Transverse colon (tissue), 4 donors: ENCODE measurements at regions not wholly inside any gene's neighbourhood (a gene's known extent, or its start where the extent isn't known, plus 50 kb on each side); places are given as distances from the start of the nearest gene placed in this dataset.

Source experiments
- DNase-seq: peaks from one replicate; pipeline ENCODE4 v3.0.0-alpha.2; 2019
- H3K27ac ChIP-seq, 4 donors: fragments of 200-600 bp; sonication (generic); 2 replicates each; pipeline ENCODE4 v1.5.1; 2016 to 2018; ENCODE audit warnings: inconsistent platforms in 4 of 4
- H3K27me3 ChIP-seq: fragments of 200-600 bp; sonication (generic); 2 replicates; pipeline ENCODE4 v1.5.1; 2017; ENCODE audit warnings: inconsistent platforms
- H3K36me3 ChIP-seq, 4 donors: fragments of 200-600 bp; sonication (generic); 2 replicates each; pipeline ENCODE4 v1.5.1; 2017 to 2019; ENCODE audit warnings: inconsistent platforms in 4 of 4
- H3K4me1 ChIP-seq, 4 donors: fragments of 200-600 bp; sonication (generic); 2 replicates each; pipeline ENCODE4 v1.5.1; 2017 to 2020; ENCODE audit warnings: inconsistent platforms in 4 of 4
- H3K4me3 ChIP-seq, 4 donors: fragments of 200-600 bp; sonication (generic); 1 replicate in 1 of 4; 2 replicates in 3 of 4; pipeline versions ENCODE4 v1.5.1 to v1.6.1; 2017 to 2019; ENCODE audit warnings: inconsistent platforms in 4 of 4
- H3K9me3 ChIP-seq, 2 donors: fragments of 200-600 bp; sonication (generic); 2 replicates each; pipeline ENCODE4 v1.5.1; 2017 to 2019; ENCODE audit warnings: inconsistent platforms in 2 of 2
- CTCF ChIP-seq, 5 experiments: fragments of 200-600 bp in 3 of 5; fragments of 450-650 bp in 2 of 5; sonication (generic) in 3 of 5; IDR thresholded peaks; 1 replicate in 2 of 5; 2 replicates in 3 of 5; pipeline ENCODE4 v1.5.1; 2016 to 2017; ENCODE audit warnings: antibody characterized with exemption in 5 of 5, inconsistent platforms in 3 of 5, mild to moderate bottlenecking in 2 of 5, moderate library complexity in 1 of 5
- EP300 ChIP-seq: sonication (generic); formaldehyde crosslinking; IDR thresholded peaks from one replicate; pipeline ENCODE4 v1.6.1; 2017; ENCODE audit warnings: antibody characterized with exemption, low read depth
- POLR2A ChIP-seq: fragments of 450-650 bp; IDR thresholded peaks from one replicate; pipeline ENCODE4 v1.6.1; 2016; ENCODE audit warnings: antibody characterized with exemption, mild to moderate bottlenecking, moderate library complexity
- POLR2AphosphoS5 ChIP-seq, 3 donors: sonication (generic); formaldehyde crosslinking; IDR thresholded peaks; one replicate each; pipeline ENCODE4 v1.6.1; 2016; ENCODE audit warnings: antibody characterized with exemption in 3 of 3
- WGBS, 2 donors: methylation state at CpG; one replicate each; pipeline ENCODE4 v1.1.5; 2018; ENCODE audit warnings: low coverage in 1 of 2; 5-methylcytosine and 5-hydroxymethylcytosine counted together
- in situ Hi-C, 4 donors: fragments of 200-750 bp; cut with MboI; loops; one replicate each; pipeline versions ENCODE4 v1.15.0 to v1.15.1; 2017; ENCODE audit warnings: low sequenced_read_pairs in 3 of 4, low pct_ligation_motif_present in 1 of 4, low pct_unique_long_range_greater_than_20kb in 1 of 4
- intact Hi-C: fragments of 100-400 bp; cut with DNase I; formaldehyde crosslinking; loops from one replicate; pipeline ENCODE4 v1.15.1; 2023; ENCODE audit warnings: low total_unique reads

DNA sequence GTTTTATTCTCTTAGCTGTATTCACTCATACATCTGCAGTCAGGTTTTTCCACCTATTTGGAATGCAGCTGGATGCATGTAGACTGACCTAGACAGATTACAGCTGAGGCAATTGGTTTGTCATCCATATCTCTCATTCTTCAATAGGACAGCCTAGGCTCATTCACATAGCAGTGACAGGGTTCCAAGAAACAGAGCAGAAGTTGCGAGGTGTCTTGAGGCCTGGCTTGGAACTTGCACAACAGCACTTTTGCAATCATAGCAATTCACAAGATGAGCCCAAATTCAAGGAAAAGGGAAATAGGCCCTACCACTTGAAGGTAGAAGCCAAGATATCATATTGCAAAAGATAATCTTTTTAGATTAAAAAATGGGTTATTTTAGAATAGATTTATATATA is 508.9 kb upstream of the JAG1 start:
- Histone ChIP-seq H3K36me3 (no peaks in the 10 kb centered on the region), H3K27ac (no peak overlapping the region), H3K27me3 (no peaks in the 10 kb centered on the region), H3K4me3 (no peak overlapping the region), H3K9me3 (no peaks in the 10 kb centered on the region), H3K4me1 (no peaks in the 10 kb centered on the region)
- TF ChIP-seq POLR2AphosphoS5 (IDR thresholded peaks at IDR 0.05) (no peak), POLR2A (no peak), EP300 (no peak), CTCF (IDR thresholded peaks at IDR 0.05) (no peak)
- WGBS, 2 donors = 87% methylated on average over 1 of the region's 1 CpG; no CpG with 5 or more reads in 1 of the 2 donors
- no peak for DNase-seq
- in situ Hi-C loops (no loop called here), intact Hi-C loops (no loop called here)

DNA sequence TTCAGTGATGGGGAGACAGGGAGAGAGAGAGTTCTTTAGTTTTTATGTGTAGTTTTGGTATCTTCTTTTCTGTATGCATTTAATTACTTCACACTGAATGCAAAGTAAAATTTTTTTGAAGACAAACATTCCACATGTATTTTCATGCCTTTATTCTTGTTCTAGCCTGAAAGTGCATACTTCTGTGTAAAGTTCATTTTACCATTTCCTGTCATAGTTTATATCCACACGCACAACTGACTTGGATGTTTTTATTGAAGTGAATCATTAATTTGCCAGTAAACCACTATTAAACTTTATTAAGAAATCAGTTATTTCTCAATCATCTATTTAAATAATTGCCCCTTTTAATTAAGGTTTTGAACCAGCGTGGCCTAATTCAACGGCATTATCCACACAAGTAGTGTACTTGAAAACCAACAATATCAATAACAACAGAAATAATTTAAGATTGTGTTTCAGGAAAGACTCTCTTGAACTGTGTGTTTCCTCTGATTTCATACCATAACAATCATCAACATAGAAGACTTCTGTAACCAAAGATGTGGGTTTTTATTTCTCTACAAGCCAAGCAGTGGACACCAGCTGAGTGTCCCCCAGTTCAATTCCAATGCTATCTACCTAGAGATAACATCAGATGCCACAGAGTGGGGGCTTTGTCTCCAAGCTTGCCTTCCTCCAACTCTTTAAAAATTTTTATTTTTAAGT is 512.7 kb upstream of the JAG1 start:
- 73 to 80% methylated on average over 3 of the region's 3 CpGs for WGBS, 2 donors
- in situ Hi-C loops = no loop called here
- no peaks in the 10 kb centered on the region for H3K4me1 ChIP-seq

DNA sequence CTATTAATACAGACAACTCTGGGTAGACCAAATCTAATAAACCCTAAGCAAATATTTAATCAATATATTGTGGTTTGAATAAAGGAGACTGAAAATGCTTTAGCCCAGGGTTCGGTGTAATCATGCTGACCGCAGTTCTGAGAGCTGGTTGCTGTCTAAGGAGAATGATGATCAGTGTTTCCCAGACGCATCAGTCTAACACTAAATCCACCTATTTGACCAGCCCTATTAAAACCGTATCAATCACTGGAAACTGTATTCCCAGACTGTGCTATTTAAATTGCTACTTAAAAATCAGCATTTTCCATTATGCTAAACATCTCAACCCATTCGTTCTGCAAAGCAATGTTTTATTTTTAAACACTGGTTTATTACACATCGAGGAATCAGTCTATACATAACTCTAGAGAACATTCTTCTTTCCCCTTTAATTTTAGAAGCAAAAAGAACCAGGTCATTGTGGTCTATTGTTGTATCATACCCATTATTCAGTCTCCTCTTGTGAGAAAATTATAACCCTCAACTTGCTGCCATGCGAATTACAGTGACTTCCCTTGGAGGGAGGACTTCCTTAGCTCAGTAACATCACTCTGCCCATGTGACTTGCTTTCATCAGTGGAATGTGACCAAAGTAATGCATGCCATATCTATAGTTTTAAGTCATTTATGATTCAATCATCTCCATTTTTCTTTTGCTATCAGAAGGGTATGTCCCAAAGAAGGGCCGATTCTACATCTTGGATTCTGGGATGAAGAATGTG is 515.2 kb upstream of the JAG1 start:
- 77 to 80% methylated on average over 5 to 8 of the region's 8 CpGs for WGBS, 2 donors
- no peak for DNase-seq
- TF ChIP-seq POLR2A = no peak
- in situ Hi-C loops (no loop called here), intact Hi-C loops (no loop called here)
- Histone ChIP-seq H3K27ac (no peak overlapping the region), H3K36me3 (no peaks in the 10 kb centered on the region), H3K4me1 (no peaks in the 10 kb centered on the region), H3K27me3 (no peaks in the 10 kb centered on the region), H3K4me3 (no peak overlapping the region), H3K9me3 (no peaks in the 10 kb centered on the region)

More for the DNA sequence above, 512.7 kb upstream of the JAG1 start:
- intact Hi-C loops = no loop called here
- no peaks in the 10 kb centered on the region for H3K27me3 ChIP-seq
- no peaks in the 10 kb centered on the region for H3K9me3 ChIP-seq
- DNase-seq = no peak
- H3K36me3 ChIP-seq = no peaks in the 10 kb centered on the region
- H3K27ac ChIP-seq = no peak overlapping the region
- no peak overlapping the region for H3K4me3 ChIP-seq
- TF ChIP-seq EP300 (no peak), POLR2A (no peak)

DNA sequence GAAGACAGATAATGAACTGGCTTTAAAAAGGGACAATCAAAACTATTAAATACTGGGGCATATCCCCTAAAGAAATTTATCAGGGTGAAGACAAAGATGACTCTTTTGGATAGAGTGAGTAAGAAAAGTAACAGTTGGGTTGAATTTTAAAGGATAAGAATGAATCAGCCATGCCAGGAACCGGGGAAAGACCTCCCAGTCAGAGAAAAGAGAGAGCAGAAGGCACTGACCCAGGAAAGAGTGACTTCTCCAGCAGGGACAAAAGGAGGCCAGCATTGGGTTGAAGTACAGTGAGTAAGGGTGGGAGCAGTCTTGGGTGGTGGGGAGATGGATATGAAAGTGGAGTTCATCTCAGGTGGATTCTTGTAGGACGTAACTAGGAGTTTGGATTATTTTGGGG is 516.9 kb upstream of the JAG1 start:
- Histone ChIP-seq H3K4me1 (peaks cover 0 to 10% (median 2%) of the 10 kb centered on the region in 4 donors), H3K36me3 (no peaks in the 10 kb centered on the region), H3K9me3 (no peaks in the 10 kb centered on the region), H3K27ac (no peak overlapping the region), H3K4me3 (no peak overlapping the region), H3K27me3 (no peaks in the 10 kb centered on the region)
- TF ChIP-seq POLR2A (no peak), EP300 (no peak), CTCF (IDR thresholded peaks at IDR 0.05) (no peak), POLR2AphosphoS5 (IDR thresholded peaks at IDR 0.05) (no peak)
- no peak for DNase-seq
- intact Hi-C loops = no loop called here
- 65 to 83% methylated on average over 1 to 2 of the region's 2 CpGs for WGBS, 2 donors
- in situ Hi-C loops = no loop called here

DNA sequence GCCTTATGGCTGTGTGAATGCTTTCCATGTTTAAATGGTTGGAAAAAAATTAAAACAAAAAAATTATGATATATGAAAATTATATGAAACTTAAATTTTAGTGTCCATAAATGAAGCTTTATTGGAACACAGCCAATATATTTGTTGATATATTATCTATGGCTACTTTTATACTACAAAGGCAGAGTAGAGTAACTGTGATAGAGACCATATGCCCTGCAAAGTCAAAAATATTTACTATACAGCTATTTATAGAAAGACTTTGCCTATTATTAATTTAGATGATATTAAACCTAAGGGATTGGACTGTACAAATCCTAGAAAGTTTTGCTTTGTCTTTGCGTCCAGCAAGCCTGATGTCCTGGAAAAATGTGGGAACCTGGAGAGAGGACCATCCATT is 518.3 kb upstream of the JAG1 start:
- in situ Hi-C loops = no loop called here
- Histone ChIP-seq H3K4me1 (peaks cover 0 to 11% (median 4%) of the 10 kb centered on the region in 4 donors), H3K27ac (no peak overlapping the region), H3K27me3 (no peaks in the 10 kb centered on the region), H3K4me3 (no peak overlapping the region), H3K36me3 (no peaks in the 10 kb centered on the region), H3K9me3 (no peaks in the 10 kb centered on the region)
- no peak for DNase-seq
- intact Hi-C loops = no loop called here
- WGBS, 2 donors = 44 to 81% methylated on average over 1 of the region's 1 CpG
- TF ChIP-seq CTCF (IDR thresholded peaks at IDR 0.05) (no peak), EP300 (no peak), POLR2AphosphoS5 (IDR thresholded peaks at IDR 0.05) (no peak), POLR2A (no peak)
